Putamen (tissue), 1 donor: ENCODE measurements at regions not wholly inside any gene's neighbourhood (a gene's known extent, or its start where the extent isn't known, plus 50 kb on each side); places are given as distances from the start of the nearest gene placed in this dataset.
A peak's percentile ranks its signal among the peaks of the same experiment; 100 is the strongest.
"Not testable (repeated sequence)": the region's sequence is repeated elsewhere in the genome, so short reads cannot be mapped to it uniquely, and the experiment has no call there.

Experiments
- DNase-seq: peaks from one replicate; pipeline ENCODE4 v3.0.0-alpha.2; 2016; ENCODE audit warnings: low spot score

DNA sequence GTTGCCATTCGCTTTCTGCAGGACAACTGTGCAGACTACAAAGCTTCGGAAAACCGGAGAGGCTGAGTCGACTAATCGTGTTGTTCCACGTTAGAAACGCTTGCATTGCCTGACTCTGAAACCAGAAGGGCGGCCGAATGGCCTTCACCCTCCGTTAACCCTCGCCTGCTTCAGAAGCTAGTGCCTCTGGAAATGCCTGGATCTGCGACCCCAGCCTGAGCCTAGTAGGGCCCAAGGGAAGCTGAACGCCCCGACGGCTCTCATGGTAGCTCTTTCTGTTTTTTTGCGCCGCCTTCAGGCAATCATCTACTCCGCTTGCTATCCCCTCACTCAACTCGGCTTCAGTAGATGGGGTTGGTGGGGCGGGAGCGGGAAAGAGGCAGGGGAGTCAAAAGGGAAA is 117.3 kb downstream of the PPIAL4A start:
- not testable (repeated sequence) for DNase-seq

DNA sequence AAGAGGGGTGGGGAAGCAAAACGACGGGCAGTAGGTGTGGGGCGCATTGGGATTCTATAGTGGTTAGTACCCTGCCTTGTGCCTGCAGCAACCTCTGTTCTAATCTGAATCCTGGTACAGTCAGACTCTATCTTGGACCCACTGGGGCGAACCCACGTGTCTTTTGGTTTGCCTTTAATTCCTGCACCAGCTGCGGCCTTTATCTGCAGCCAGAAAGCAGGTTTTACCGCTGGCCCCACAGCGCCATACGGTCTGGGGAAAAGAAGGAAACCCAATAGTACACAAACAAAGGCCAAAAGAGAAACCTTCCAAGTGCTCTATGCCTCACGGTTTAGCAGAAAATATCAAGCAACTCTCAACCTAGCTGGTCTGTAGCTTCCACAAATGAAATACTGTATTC is 118.2 kb downstream of the PPIAL4A start:
- not testable (repeated sequence) for DNase-seq

DNA sequence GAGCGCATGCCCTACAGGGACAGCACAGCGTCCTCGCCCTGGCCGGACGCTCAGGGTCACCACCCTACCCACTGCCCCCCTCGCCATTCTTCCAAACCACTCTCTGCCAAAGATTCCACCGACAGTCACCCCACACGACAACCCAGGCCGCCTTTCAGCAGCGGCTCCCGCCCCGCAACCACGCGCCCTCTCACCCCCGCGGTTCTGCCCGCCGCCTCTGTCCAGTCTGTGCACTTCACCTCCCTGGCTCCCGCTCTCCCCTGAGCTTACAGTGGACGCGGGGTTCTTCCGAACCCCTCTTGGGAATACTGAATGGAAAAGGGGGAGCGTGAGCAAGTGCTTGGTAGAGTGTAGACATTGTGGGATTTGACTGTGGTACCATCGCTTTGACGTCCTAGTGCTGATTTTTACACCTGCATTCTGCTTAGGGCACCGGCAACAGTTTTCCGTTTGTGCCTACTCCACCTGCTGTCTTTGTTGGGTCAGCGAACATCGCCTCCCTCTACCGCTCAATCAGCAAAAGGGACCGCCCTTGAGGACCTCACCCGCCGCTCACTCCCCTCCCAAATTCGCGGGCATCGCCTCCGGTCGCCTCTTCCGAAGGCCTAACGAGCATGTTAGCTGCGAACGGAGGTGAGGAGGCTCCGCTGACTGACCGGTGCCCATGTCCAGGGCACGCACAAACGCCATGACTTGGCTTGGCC is 119.1 kb downstream of the PPIAL4A start:
- not testable (repeated sequence) for DNase-seq

DNA sequence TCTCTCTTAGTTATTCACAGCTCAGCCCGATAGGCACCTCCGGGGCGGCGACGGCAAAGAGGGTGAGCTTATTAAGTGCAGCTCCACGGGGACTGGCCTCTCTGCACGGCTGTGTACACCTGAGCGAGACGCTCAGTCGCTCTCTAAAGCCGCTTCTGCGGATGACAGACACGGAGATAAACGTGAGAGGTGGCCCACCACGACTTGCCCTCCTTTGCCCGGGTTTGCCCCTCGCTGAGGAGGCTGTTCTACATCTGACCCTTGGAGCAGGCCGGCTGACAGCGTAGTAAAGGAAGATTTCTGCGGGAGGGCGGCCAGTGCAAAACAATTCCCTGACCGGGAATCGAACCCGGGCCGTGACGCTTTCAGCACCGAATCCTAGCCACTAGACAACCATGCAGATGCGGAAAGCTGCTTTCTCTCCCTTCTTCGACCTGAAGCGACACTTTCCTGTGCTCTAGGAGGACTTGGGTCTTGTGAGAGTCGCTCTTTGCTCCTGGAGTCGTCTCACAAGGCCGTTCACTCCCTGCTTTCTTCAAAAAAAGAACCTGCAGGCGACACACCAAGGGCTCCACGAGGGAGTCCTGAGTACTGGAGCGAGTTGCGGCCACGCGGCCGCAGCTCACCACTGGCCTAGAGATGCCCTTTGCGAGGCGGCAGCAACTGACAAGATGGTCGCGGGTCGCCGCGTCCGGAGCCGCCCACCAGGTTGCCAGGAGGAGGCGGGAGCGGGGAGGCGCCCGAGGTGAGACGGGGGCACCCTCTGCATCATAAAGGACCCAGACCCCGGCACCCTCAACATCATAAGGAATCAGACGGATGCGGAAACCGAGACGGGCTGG is 119.9 kb downstream of the PPIAL4A start:
- not testable (repeated sequence) for DNase-seq

DNA sequence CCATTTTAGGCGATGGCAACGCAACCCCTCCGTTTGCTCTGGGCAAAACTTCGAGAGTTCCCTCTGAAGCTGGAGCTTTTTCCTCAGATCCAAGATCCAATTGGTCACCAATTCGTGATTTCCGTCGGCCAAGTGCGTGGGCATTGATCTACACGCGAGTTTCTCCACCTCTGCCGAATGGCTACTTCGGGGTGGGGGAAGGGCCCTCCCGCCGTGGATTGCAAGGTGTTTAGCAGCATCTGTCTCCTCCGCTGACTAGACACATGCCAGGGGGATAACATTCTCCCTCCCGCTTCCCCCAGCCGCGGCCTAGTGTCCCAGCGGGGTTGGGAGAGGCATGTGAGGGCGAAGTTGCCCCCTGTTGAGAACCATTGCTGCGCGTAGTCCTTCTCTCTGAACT is 120.6 kb downstream of the PPIAL4A start:
- not testable (repeated sequence) for DNase-seq

DNA sequence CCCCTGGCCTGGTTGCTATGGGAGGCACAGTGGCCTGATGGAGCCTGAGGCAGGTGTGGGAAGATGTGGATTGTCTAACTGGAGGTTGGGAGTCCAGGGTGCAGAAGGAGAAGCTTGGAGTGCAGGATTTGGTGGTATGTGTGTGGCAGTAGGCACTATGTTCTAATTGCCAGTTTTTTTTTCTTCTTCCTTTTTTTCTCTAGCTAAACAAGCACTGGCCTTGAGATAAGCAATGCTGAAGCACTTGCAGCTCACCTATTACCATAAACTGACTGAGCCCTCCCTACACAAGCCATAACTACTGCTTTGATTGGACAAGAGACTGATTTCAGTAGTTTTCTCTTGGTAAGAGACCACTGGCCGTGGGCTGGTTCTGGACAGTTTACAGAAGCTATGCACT is 123.6 kb downstream of the PPIAL4A start:
- DNase-seq = not testable (repeated sequence)

DNA sequence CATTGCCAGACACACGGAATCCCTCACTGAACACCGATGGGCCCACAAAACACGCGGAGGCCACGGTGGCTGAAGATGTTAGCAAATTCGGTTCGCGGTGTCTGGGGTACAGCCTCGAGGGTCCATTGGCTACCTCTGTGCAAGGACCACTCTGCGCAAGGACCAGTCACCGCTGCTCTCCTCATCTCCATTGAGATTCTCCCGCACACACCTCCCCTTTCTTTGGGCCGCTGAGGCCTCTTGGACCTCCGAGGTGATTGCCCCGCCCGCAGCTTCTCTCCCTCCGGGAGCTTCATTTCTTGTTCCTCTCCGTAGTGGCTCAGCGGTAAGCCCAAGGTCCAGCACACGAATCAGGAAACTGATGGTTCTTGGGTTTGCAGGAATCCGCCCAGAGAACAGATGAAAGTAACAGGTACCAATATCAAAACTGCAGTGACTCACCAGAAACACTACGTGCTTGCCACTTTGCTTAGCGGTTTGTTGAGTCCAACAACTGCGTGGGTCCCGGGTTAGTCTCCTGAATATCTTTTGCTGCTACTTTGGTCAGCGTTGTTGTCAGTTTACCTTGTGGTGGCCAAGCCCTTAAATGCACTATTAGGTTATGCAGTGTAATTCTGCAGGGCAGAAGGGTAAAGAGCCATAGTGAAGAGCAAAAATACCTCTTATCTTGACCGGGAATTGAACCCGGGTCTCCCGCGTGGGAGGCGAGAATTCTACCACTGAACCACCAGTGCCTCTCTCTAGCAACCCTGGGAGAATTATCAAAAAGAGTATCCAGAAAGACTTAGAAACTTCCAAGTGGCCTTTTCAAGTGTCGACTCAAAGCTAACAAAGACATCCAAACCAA is 126.8 kb downstream of the PPIAL4A start:
- peak; percentile 19 for DNase-seq

DNA sequence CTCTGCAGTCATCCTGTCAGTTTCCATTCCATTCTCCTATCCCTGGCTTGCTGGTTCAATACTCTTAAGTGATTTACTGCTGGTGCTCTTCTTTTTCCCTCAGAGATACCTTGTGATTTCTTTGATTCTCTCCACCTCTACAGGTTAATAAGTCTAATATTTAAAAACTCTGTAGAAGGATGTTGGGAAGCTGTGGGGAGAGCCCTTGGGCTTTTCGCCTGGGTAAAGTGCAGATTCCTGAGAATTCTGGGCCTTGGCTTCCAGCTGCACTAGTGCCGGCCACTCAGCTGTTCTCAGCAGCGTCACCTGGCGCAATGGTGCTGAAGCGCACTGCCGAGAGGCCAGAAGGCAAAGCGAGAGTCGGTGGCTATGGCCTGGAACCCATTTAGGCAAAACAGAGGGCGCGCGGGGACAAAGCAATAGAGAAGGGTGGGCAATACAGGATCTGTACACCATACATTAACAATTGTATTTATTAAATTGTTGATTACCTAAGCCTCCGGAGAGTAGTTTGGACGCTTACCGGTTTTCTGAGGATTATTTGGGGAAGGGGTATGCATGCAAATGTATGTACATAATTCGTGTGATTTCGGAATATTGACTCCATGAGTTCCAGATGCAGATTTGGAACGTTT is 130.3 kb downstream of the PPIAL4A start:
- not testable (repeated sequence) for DNase-seq

DNA sequence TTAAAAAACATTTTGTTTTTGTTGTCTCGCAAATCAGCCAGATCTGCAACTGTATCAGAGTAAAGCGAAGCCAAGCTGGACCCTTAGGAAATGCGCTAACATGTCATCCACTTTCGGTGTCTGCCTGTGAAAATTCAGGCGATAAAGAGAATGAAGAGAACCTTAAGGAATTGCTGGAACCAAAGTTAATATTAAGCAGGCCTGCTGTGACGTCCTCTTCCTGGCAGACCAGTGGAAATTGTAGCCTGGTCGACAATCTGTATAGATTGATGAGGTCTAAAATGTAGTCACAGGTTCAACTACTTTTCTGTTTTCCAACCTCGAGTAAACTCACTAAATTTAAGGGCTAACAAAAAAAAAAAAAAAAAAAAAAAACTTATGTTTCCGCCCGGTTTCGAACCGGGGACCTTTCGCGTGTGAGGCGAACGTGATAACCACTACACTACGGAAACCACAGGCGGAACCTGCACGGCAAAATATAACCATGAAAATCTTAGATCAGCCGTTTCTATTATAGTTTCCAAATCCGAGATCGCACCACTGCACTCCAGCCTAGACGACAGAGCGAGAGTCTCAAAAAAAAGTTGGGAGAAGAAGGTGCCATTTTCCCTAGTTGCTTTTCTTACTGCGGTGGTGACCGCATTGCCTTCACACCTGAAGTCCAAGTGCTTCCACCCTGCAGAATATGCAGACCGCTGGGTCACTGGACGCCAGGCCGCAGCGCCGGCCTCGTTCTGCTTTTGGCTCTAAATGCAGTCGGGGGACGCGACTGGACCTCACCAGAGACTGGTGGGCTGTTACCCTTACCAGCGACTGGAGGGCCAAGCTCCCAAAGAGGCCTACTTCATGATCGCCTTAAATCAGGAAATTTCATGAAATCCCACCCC is 131.0 kb downstream of the PPIAL4A start:
- peak; percentile 23 for DNase-seq

DNA sequence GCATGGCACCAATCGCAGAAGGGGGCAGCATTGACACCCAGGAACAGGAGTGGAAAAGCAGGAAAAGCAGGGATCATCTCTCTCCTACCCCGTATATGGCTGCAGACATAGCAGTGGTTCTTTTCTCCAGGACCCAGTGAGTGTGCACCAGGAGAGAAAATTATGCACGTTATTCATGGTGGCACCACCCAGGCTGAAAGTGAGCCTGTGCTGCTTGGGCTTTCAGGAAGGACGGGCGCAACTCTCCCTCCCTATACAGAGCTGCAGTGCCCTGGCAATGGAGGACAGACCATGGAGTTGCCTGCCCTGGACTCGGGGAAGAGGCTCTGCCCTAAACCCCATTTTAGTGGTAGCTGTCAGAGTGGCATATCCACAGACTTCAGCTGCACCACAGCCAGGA is 132.1 kb downstream of the PPIAL4A start:
- DNase-seq = not testable (repeated sequence)

DNA sequence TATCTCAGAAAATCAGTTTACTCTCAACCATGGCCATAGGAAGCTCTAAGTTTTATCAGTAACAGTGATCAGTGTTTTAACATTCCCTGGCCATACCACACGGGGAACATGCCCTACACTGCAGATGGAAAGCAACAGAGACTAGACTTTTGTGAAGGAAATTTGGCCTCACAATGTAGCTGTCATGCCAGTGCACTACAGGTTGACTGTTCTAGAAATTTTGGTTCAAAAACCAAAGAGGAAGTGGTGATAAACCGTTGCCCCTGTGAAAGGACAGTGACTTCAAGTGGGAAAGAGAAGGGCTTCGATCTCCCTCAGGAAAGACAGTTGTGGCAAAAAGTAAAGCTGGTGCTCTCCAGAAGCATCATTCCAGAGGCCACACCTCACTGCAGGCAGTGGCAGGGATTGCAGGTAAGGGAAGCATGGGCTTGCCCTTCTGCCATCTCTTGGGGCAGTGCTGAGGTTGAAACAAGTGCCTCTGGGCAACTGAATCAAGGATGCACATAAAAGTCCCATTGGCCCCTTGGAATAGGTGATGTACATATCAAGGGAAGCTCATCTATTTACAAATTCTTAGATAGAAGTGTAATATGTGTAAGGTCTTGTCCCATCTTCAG is 143.4 kb downstream of the PPIAL4A start:
- not testable (repeated sequence) for DNase-seq

DNA sequence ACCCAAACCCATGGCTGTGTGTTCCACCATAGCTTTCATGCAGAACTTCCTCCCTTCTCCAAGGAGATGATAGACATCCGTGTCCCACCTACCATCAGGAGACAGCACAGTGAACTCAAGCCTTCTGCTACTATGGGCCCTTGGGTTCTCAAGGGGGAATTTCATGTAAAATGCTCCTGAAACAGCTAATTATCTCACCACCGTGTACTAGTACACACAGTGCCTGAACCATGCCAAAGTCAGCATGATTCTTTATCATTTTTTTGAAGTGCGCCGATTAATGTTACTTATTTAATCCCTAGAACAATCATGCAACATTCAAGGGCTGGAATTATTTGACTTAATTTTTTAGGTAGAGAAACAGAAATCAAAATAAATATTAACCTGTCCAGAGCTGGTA is 147.2 kb downstream of the PPIAL4A start:
- DNase-seq = not testable (repeated sequence)

DNA sequence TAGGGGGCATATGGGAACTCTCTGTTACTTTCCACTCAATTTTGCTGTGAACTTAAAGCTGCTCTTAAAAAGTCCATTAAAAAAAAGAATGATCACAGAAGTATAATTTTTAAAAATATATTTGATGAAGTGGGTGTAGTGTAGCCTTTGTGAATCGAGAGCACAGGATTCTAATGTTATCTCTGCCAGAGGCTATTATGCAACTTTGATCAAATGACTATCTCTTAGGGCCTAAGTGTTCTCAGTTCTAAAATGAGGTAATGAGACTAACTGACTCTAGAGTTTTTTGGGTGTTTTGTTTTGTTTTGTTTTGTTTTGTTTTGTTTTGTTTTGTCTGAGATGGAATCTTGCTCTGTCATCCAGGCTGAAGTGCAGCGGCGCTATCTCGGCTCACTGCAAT is 143.2 kb downstream of the FAM72B start:
- DNase-seq = not testable (repeated sequence)

DNA sequence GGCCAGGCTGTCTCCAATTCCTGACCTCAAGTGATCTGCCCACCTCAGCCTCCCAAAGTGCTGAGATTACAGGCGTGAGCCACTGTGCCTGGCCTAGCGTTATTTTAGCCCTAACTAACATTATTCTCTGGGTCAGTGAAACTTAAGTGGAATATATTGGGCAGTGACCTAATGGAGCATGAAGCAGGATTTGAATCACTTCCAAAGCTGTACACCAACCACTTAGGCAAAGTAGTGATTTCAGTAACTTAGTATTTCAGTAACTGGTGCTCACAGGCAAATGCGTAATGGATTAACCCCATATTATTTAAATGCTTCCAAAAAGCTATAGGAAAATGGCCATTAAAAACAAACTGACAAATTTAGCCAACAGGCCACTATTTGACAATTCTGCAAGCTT is 142.6 kb downstream of the FAM72B start:
- not testable (repeated sequence) for DNase-seq

DNA sequence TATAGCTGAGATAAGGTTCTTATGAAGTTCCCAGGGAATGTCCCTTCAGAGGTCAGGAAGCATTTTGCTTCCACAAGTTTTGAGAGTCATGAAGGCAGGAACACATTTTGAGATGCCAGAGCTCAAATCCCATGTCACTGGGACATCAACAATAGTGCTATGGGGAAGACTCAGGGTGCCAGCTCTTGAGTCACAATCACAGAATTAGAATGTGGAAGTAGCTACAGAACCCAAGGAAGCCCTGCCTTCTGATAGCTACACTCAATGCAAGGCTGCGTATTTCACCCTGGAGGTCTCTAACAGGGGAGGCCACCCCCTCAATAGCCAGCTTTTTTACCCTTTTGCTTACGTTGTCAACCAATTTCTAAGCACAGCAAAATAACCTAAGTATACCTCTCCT is 141.3 kb downstream of the FAM72B start:
- not testable (repeated sequence) for DNase-seq

DNA sequence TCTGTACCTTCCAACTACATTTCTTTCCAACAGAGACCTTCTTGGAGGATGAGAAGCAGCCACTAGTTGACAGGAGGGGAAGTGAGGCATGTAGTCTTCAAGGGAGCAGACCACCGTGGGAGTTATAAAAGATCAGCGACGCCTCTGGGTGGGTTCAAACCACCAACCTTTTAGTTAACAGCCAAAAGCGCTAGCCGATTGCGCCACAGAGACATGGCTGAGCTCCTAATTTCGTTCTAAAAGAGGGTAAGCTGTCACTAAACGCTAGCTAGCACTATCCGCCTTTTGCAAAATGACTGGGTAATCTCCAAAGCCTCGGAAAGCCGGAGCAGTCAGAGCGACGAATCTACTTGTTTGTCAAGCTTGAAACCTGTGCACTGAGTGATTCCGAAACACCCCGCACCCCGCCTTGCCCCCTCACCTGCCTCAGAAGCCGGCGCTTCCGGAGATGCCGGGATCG is 135.8 kb downstream of the FAM72B start:
- not testable (repeated sequence) for DNase-seq

DNA sequence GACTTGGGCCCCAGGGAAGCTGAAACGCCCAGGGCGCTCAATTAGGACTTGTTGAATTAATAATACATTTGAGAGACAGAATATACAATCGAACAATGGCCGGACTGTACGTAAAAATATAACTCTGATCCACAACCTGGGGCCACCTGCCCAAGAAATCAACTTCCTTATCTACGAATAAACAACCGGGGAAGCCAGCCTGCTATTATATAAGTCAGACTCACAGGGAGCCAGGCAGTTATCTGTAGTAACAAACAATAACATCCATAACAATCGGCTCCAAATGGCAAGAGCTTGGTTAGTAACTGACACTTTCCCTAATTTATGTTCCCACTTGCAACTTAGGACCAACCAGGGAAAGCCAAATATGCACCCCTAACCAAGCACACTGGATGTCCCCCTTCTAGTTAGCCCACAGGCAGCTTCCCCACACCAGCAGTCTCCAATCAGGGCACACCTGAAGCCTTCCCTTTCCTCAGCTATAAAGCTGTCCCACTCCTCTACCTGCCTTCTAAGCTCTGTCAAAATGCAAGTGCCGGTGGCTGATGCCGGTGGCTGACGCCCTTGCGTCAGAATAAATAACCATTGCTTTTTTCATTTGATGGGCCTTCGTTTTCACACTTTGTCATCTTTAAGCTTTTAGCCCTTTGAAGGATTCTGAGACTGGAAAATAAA is 135.2 kb downstream of the FAM72B start:
- DNase-seq = not testable (repeated sequence)

DNA sequence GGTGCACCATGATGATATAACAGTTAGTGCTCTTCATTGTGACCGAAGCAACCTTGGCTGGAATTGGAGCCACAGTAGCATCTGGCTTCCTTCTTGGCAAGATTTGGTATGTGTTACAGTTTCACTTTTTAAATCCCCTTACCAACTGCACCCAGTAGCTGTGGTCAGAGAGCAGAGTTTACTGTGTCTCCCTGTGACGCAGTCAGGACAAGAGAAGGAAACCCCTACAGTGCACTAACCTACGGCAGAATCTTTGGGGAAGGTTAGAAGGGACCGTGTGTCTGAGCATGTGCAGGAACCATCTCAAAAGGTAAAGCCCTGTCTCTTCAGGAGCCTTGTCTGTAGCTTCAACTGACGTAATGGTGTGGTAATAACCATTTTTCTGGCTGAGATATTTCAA is 134.0 kb downstream of the FAM72B start:
- not testable (repeated sequence) for DNase-seq

DNA sequence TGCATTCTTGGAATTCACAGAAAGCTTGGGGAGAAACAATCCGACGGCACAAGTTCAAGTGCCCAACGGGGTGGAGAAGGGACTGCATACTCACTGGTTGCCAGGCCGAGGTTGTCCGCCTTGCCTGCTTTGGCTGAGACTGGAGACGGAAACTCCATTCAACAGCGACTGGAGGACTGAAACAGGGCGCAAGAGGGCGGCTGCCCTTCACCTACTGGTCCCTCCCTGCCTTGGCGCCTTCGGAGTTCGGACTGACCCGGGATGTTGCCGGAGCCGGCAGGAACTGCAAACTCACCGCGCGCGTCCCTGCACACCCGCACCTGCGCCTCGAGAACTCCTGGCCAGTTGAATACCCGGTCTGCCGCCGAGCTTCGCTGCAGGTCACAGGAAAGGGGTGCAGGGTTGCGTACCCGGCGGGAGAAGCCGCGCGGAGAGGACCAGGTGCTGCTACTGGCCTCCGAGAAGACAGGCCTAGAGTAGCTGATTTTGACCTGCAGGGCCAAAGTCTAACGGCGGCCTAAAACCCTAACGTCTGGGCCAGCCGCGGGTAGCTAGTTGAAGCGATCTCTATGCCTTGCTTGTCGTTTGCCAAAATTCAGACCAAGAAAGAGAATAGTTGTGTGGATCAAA is 132.9 kb downstream of the FAM72B start:
- DNase-seq = not testable (repeated sequence)
